ENCODE measurements at regions not wholly inside any gene's neighbourhood (a gene's known extent, or its start where the extent isn't known, plus 50 kb on each side); places are given as distances from the start of the nearest gene placed in this dataset.

DNA sequence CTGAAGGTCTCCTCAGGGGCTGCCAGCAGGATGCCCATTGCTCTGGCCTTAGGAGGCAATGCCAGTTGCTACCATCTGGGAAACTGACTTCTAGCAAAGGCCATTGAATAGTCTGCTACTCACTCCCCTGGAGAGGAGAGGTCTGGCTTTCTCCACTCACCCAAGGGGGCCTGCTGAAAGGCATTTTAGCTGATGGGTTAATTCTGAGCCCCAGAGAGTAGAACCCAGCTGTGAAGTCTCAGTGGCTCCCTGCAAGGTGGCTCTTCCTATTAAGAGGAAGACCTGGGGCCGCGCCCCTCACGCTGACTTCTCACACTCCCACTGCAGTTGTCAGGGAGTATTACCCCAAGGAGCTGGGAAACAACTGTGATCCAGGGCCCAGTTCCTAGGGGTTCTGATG, 213.3 kb upstream of the GALNT2 start:
- TF ChIP-seq EGR1 (IDR thresholded peaks at IDR 0.05) (no peak), EP300 (IDR thresholded peaks at IDR 0.05; ENCODE audit: borderline replicate concordance) (no peak), TEAD4 (IDR thresholded peaks at IDR 0.05) (no peak), CREB1 (IDR thresholded peaks at IDR 0.05; ENCODE audit: low read depth) (no peak), YY1 (IDR thresholded peaks at IDR 0.05; ENCODE audit: low read depth) (no peak)
- TF ChIP-seq, protein P1, sequence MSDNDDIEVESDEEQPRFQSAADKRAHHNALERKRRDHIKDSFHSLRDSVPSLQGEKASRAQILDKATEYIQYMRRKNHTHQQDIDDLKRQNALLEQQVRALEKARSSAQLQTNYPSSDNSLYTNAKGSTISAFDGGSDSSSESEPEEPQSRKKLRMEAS (IDR thresholded peaks at IDR 0.05): no peak
- TF ChIP-seq, protein P2, sequence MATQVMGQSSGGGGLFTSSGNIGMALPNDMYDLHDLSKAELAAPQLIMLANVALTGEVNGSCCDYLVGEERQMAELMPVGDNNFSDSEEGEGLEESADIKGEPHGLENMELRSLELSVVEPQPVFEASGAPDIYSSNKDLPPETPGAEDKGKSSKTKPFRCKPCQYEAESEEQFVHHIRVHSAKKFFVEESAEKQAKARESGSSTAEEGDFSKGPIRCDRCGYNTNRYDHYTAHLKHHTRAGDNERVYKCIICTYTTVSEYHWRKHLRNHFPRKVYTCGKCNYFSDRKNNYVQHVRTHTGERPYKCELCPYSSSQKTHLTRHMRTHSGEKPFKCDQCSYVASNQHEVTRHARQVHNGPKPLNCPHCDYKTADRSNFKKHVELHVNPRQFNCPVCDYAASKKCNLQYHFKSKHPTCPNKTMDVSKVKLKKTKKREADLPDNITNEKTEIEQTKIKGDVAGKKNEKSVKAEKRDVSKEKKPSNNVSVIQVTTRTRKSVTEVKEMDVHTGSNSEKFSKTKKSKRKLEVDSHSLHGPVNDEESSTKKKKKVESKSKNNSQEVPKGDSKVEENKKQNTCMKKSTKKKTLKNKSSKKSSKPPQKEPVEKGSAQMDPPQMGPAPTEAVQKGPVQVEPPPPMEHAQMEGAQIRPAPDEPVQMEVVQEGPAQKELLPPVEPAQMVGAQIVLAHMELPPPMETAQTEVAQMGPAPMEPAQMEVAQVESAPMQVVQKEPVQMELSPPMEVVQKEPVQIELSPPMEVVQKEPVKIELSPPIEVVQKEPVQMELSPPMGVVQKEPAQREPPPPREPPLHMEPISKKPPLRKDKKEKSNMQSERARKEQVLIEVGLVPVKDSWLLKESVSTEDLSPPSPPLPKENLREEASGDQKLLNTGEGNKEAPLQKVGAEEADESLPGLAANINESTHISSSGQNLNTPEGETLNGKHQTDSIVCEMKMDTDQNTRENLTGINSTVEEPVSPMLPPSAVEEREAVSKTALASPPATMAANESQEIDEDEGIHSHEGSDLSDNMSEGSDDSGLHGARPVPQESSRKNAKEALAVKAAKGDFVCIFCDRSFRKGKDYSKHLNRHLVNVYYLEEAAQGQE (IDR thresholded peaks at IDR 0.05; ENCODE audit: low read depth): no peak
